ENCODE measurements at regions not wholly inside any gene's neighbourhood (a gene's known extent, or its start where the extent isn't known, plus 50 kb on each side); places are given as distances from the start of the nearest gene placed in this dataset.
"Not testable (repeated sequence)": the region's sequence is repeated elsewhere in the genome, so short reads cannot be mapped to it uniquely, and the experiment has no call there.

DNA sequence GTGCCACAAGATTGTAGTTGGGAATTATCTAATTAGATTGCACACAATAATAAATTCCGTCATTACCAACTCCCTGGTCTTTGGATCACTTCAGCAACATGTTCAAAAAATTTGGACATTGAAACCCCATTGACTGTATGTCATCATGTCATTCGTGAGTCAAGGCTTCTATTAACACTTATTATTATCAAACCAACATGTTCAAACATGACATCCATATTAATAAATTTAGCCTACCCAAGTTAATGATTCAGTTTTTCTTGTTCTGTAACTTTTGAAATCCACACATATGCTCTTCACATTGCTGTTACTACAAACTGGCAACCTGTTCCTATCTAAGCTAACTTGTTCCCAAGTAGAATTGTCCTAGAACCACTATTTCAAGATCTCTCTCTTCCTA lies 1142.7 kb upstream of the SLC39A10 start:
- Histone ChIP-seq H3K4me2 (ENCODE audit: low read length) (no peak overlapping the region), H2AFZ (ENCODE audit: low read length) (no peak overlapping the region), H3F3A (ENCODE audit: low read length, unreplicated experiment) (no peaks in the 10 kb centered on the region), H3K9ac (ENCODE audit: low read length) (no peak overlapping the region), H3K9me2 (replicated peaks; ENCODE audit: low read length) (no peaks in the 10 kb centered on the region), H4K20me1 (ENCODE audit: low read length) (no peaks in the 10 kb centered on the region), H3K4me1 (ENCODE audit: insufficient read depth, low read length) (no peaks in the 10 kb centered on the region), H3K79me2 (ENCODE audit: low read length) (no peaks in the 10 kb centered on the region), H3K27ac (ENCODE audit: low read length) (no peak overlapping the region), H3K36me3 (ENCODE audit: low read depth, low read length) (no peaks in the 10 kb centered on the region), H3K27me3 (ENCODE audit: low read length) (no peaks in the 10 kb centered on the region), H3K9me3 (ENCODE audit: low read length) (no peaks in the 10 kb centered on the region), H3K4me3 (ENCODE audit: low read length) (no peak overlapping the region)
- POLR2A ChIA-PET (ENCODE audit: unreplicated experiment), result no interaction called here
- intact Hi-C loops (cut with micrococcal nuclease), result no loop called here
- TF ChIP-seq EZH2phosphoT487 (IDR thresholded peaks at IDR 0.05; ENCODE audit: borderline replicate concordance, low read length) (no peak), EZH2 (IDR thresholded peaks at IDR 0.05; ENCODE audit: low read length, unreplicated experiment) (no peak)
- TF ChIP-seq, protein P1, sequence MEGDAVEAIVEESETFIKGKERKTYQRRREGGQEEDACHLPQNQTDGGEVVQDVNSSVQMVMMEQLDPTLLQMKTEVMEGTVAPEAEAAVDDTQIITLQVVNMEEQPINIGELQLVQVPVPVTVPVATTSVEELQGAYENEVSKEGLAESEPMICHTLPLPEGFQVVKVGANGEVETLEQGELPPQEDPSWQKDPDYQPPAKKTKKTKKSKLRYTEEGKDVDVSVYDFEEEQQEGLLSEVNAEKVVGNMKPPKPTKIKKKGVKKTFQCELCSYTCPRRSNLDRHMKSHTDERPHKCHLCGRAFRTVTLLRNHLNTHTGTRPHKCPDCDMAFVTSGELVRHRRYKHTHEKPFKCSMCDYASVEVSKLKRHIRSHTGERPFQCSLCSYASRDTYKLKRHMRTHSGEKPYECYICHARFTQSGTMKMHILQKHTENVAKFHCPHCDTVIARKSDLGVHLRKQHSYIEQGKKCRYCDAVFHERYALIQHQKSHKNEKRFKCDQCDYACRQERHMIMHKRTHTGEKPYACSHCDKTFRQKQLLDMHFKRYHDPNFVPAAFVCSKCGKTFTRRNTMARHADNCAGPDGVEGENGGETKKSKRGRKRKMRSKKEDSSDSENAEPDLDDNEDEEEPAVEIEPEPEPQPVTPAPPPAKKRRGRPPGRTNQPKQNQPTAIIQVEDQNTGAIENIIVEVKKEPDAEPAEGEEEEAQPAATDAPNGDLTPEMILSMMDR (conservative IDR thresholded peaks at IDR 0.05; ENCODE audit: low read depth, low read length), result no peak
- no TSS peak for BruUV-seq (replicated peaks)
- DNase-seq, result no peak
- ATAC-seq, result no peak
- CTCF ChIA-PET, result no interaction called here

- BruUV-seq (replicated peaks); H3K9ac ChIP-seq (ENCODE audit: low read length); H3K27me3 ChIP-seq (ENCODE audit: low read length); H3K36me3 ChIP-seq (ENCODE audit: low read depth, low read length); H3K9me2 ChIP-seq (replicated peaks; ENCODE audit: low read length); H3K9me3 ChIP-seq (ENCODE audit: low read length); H3K4me3 ChIP-seq (ENCODE audit: low read length); H3K4me1 ChIP-seq (ENCODE audit: insufficient read depth, low read length); CTCF ChIA-PET; H3K79me2 ChIP-seq (ENCODE audit: low read length); H3K27ac ChIP-seq (ENCODE audit: low read length); H4K20me1 ChIP-seq (ENCODE audit: low read length); DNase-seq; H3F3A ChIP-seq (ENCODE audit: low read length, unreplicated experiment); H2AFZ ChIP-seq (ENCODE audit: low read length); intact Hi-C loops (cut with micrococcal nuclease); H3K4me2 ChIP-seq (ENCODE audit: low read length): not testable (repeated sequence)
- ATAC-seq, result peak; percentile 89
- POLR2A ChIA-PET (ENCODE audit: unreplicated experiment), result interaction anchor here (0.6 kb wide), 1 partner anchor 219 kb away, joined by 14 read pairs; no protein-coding TSS in a partner anchor
These were observed 1146.0 kb upstream of the SLC39A10 start for GRCh38 chr2:194511070-194511469.

DNA sequence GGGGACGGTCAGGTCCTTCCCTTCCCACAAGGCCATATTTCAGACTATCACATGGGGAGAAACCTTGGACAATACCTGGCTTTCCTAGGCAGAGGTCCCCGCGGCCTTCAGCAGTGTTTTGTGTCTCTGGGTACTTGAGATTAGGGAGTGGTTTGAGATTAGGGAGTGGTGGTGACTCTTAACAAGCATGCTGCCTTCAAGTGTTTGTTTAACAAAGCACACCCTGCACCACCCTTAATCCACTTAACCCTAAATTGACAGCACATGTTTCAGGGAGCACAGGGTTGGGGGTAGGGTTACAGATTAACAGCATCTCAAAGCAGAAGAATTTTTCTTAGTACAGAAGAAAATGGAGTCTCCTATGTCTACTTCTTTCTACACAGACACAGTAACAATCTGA lies 1152.2 kb upstream of the SLC39A10 start:
- H4K20me1 ChIP-seq (ENCODE audit: low read length); H3K79me2 ChIP-seq (ENCODE audit: low read length); H3K27ac ChIP-seq (ENCODE audit: low read length); H3F3A ChIP-seq (ENCODE audit: low read length, unreplicated experiment); H2AFZ ChIP-seq (ENCODE audit: low read length); H3K9me3 ChIP-seq (ENCODE audit: low read length); H3K27me3 ChIP-seq (ENCODE audit: low read length); CTCF ChIA-PET; intact Hi-C loops (cut with micrococcal nuclease); H3K4me3 ChIP-seq (ENCODE audit: low read length); H3K9ac ChIP-seq (ENCODE audit: low read length); BruUV-seq (replicated peaks); DNase-seq; H3K9me2 ChIP-seq (replicated peaks; ENCODE audit: low read length); POLR2A ChIA-PET (ENCODE audit: unreplicated experiment); H3K4me2 ChIP-seq (ENCODE audit: low read length); H3K4me1 ChIP-seq (ENCODE audit: insufficient read depth, low read length); ATAC-seq; H3K36me3 ChIP-seq (ENCODE audit: low read depth, low read length): not testable (repeated sequence)

DNA sequence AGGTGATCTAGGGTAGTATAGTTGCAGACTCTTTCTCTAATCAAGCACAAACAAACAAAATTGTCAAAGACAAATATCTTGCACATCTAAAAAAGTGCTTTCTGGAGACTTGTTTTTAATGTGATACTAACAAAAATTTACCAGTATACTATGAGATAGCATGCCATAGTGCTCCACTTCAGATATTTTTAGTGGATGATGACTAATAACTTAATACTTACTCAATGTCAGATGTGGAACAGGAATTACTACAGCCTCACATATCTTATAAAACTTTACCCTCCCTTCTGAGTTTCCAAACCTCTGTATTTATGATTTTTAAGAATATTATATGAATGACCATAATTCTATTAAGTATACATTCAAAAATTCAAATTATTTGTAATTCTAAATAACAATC lies 1162.0 kb upstream of the SLC39A10 start:
- Histone ChIP-seq H3K27me3 (ENCODE audit: low read length) (no peaks in the 10 kb centered on the region), H4K20me1 (ENCODE audit: low read length) (no peaks in the 10 kb centered on the region), H3K4me2 (ENCODE audit: low read length) (no peak overlapping the region), H3K79me2 (ENCODE audit: low read length) (no peaks in the 10 kb centered on the region), H3F3A (ENCODE audit: low read length, unreplicated experiment) (no peaks in the 10 kb centered on the region), H2AFZ (ENCODE audit: low read length) (no peak overlapping the region), H3K4me1 (ENCODE audit: insufficient read depth, low read length) (no peaks in the 10 kb centered on the region), H3K36me3 (ENCODE audit: low read depth, low read length) (no peaks in the 10 kb centered on the region), H3K9me2 (replicated peaks; ENCODE audit: low read length) (no peaks in the 10 kb centered on the region), H3K27ac (ENCODE audit: low read length) (no peak overlapping the region), H3K9ac (ENCODE audit: low read length) (no peak overlapping the region), H3K9me3 (ENCODE audit: low read length) (no peaks in the 10 kb centered on the region), H3K4me3 (ENCODE audit: low read length) (no peak overlapping the region)
- intact Hi-C loops (cut with micrococcal nuclease), result loop anchor here (5.0 to 10.0 kb wide), 2 partner anchors 130 to 322 kb away; no protein-coding TSS in a partner anchor
- ChIA-PET POLR2A (ENCODE audit: unreplicated experiment) (no interaction called here), CTCF (no interaction called here)
- TF ChIP-seq EZH2phosphoT487 (IDR thresholded peaks at IDR 0.05; ENCODE audit: borderline replicate concordance, low read length) (no peak), EZH2 (IDR thresholded peaks at IDR 0.05; ENCODE audit: low read length, unreplicated experiment) (no peak)
- TF ChIP-seq, protein P1 (conservative IDR thresholded peaks at IDR 0.05; ENCODE audit: low read depth, low read length), result no peak
- peak; percentile 13 for DNase-seq
- BruUV-seq (replicated peaks), result no TSS peak
- peak; percentile 96 for ATAC-seq
